OCI-LY1 (cell line): ENCODE measurements at regions not wholly inside any gene's neighbourhood (a gene's known extent, or its start where the extent isn't known, plus 50 kb on each side); places are given as distances from the start of the nearest gene placed in this dataset.

ENCODE experiments used
- H2AFZ ChIP-seq: fragments of 200-600 bp; sonication (generic), shearing (Covaris generic); 2 replicates; pipeline ENCODE4 v1.6.0; 2014; ENCODE audit warnings: antibody characterized with exemption, mild to moderate bottlenecking, low read length
- H3F3A ChIP-seq: fragments of 200-600 bp; sonication (generic), shearing (Covaris generic); 2 replicates; pipeline ENCODE4 v1.6.0; 2014; ENCODE audit warnings: mild to moderate bottlenecking, antibody characterized with exemption, low read length, moderate library complexity; ENCODE audit not compliant: insufficient read depth
- H3K27ac ChIP-seq: fragments of 200-600 bp; sonication (generic); 2 replicates; pipeline ENCODE4 v1.5.1; 2014; ENCODE audit warnings: low read length, mixed run types, mild to moderate bottlenecking, low read depth; ENCODE audit not compliant: poor library complexity, severe bottlenecking
- H3K27me3 ChIP-seq: fragments of 200-600 bp; sonication (generic); 2 replicates; pipeline ENCODE4 v1.6.0; 2014; ENCODE audit warnings: antibody characterized with exemption, mild to moderate bottlenecking, low read length, moderate library complexity; ENCODE audit not compliant: insufficient read depth
- H3K36me3 ChIP-seq: fragments of 200-600 bp; sonication (generic); 2 replicates; pipeline ENCODE4 v1.6.1; 2014; ENCODE audit warnings: mild to moderate bottlenecking, antibody characterized with exemption, low read length, moderate library complexity, mixed read lengths; ENCODE audit not compliant: insufficient read depth
- H3K4me1 ChIP-seq: fragments of 200-600 bp; sonication (generic); 2 replicates; pipeline ENCODE4 v1.5.1; 2014; ENCODE audit warnings: mild to moderate bottlenecking, low read length, moderate library complexity; ENCODE audit not compliant: insufficient read depth, severe bottlenecking
- H3K4me2 ChIP-seq: fragments of 200-600 bp; sonication (generic), shearing (Covaris generic); 2 replicates; pipeline ENCODE4 v1.6.1; 2014; ENCODE audit warnings: low read length
- H3K4me3 ChIP-seq: fragments of 200-600 bp; sonication (generic); 2 replicates; pipeline ENCODE4 v1.5.1; 2014; ENCODE audit warnings: low read length, low read depth, mild to moderate bottlenecking, mixed read lengths; ENCODE audit not compliant: poor library complexity, severe bottlenecking
- H3K79me2 ChIP-seq: fragments of 200-600 bp; shearing (Covaris generic); 2 replicates; pipeline ENCODE4 v1.6.1; 2016; ENCODE audit warnings: mixed run types, low read length, mixed read lengths; ENCODE audit not compliant: insufficient read depth
- H3K9ac ChIP-seq: fragments of 200-600 bp; sonication (generic), shearing (Covaris generic); 2 replicates; pipeline ENCODE4 v1.6.1; 2014; ENCODE audit warnings: mild to moderate bottlenecking, low read length, mixed read lengths
- H3K9me2 ChIP-seq: fragments of 200-600 bp; sonication (generic), shearing (Covaris generic); 2 replicates; pipeline ENCODE4 v1.6.1; 2014; ENCODE audit warnings: low read depth, mild to moderate bottlenecking, low read length, mixed read lengths
- H3K9me3 ChIP-seq: fragments of 200-600 bp; shearing (Covaris generic); 2 replicates; pipeline ENCODE4 v1.6.1; 2014; ENCODE audit warnings: low read length, mixed read lengths
- H4K20me1 ChIP-seq: fragments of 200-600 bp; sonication (generic), shearing (Covaris generic); 2 replicates; pipeline ENCODE4 v1.6.0; 2016; ENCODE audit warnings: mild to moderate bottlenecking, low read length; ENCODE audit not compliant: insufficient read depth
- EZH2 ChIP-seq: fragments of 200-600 bp; sonication (generic), shearing (Covaris generic); IDR thresholded peaks from 2 replicates; pipeline ENCODE4 v1.8.0; 2017; ENCODE audit warnings: borderline replicate concordance, mixed run types, mild to moderate bottlenecking, antibody characterized with exemption, low read length, moderate library complexity, mixed read lengths
- TF ChIP-seq, protein P1 (sequence below): fragments of 200-600 bp; sonication (generic), shearing (Covaris generic); IDR thresholded peaks from 2 replicates; pipeline ENCODE4 v1.5.1; 2017; ENCODE audit warnings: mild to moderate bottlenecking, antibody characterized with exemption, low read length, moderate library complexity, mixed read lengths

DNA sequence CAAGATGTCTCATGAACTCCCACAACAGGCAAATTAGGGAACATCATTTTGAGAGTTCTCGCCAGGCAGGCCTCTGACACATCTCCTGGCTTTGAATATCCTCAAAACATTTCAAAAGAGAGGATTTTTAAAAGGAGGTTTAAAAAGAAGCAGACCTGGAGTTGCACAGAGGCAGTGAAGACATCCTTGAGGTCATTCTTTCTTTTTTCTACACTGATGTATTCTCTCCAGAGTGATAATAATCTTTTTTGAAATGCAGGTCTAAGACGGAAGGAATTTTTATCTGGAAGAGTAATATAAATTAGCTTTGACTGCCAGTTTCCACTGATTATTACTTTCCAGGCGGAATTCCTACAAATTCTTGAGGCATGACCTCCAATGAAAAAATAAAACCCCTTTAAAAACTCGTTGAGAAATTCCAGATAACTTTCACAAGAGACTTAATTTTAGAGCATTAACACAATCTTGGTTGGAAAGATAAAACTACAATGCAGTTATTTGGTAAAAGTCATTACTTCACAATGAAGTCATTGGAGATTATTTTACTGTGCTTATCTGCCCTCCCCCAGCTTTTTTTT lies 125.0 kb downstream of the LYPLAL1 start:
- H3K9ac ChIP-seq, result no peak overlapping the region

GRCh38 chr1:219296430-219297355 lies 123.0 kb downstream of the LYPLAL1 start:
- H3K27ac ChIP-seq, result no peak overlapping the region
- no peak overlapping the region for H3K4me2 ChIP-seq
- H3K9ac ChIP-seq, result no peak overlapping the region
- no peaks in the 10 kb centered on the region for H3K9me2 ChIP-seq
- H3F3A ChIP-seq, result no peaks in the 10 kb centered on the region
- H3K36me3 ChIP-seq, result no peaks in the 10 kb centered on the region
- TF ChIP-seq, protein P1, sequence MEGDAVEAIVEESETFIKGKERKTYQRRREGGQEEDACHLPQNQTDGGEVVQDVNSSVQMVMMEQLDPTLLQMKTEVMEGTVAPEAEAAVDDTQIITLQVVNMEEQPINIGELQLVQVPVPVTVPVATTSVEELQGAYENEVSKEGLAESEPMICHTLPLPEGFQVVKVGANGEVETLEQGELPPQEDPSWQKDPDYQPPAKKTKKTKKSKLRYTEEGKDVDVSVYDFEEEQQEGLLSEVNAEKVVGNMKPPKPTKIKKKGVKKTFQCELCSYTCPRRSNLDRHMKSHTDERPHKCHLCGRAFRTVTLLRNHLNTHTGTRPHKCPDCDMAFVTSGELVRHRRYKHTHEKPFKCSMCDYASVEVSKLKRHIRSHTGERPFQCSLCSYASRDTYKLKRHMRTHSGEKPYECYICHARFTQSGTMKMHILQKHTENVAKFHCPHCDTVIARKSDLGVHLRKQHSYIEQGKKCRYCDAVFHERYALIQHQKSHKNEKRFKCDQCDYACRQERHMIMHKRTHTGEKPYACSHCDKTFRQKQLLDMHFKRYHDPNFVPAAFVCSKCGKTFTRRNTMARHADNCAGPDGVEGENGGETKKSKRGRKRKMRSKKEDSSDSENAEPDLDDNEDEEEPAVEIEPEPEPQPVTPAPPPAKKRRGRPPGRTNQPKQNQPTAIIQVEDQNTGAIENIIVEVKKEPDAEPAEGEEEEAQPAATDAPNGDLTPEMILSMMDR, result no peak
- no peak for TF ChIP-seq EZH2
- no peak overlapping the region for H2AFZ ChIP-seq
- H3K4me3 ChIP-seq, result no peak overlapping the region
- no peaks in the 10 kb centered on the region for H4K20me1 ChIP-seq
- H3K4me1 ChIP-seq, result no peaks in the 10 kb centered on the region
- H3K79me2 ChIP-seq, result no peaks in the 10 kb centered on the region
- H3K27me3 ChIP-seq, result no peaks in the 10 kb centered on the region
- no peaks in the 10 kb centered on the region for H3K9me3 ChIP-seq

More for the DNA sequence above, 125.0 kb downstream of the LYPLAL1 start:
- no peaks in the 10 kb centered on the region for H3K9me2 ChIP-seq
- no peaks in the 10 kb centered on the region for H3K9me3 ChIP-seq
- no peaks in the 10 kb centered on the region for H3K36me3 ChIP-seq
- no peak overlapping the region for H3K4me3 ChIP-seq
- TF ChIP-seq, protein P1, result no peak
- no peak for TF ChIP-seq EZH2
- H3K4me1 ChIP-seq, result no peaks in the 10 kb centered on the region
- no peak overlapping the region for H3K27ac ChIP-seq
- no peaks in the 10 kb centered on the region for H3F3A ChIP-seq
- H3K4me2 ChIP-seq, result no peak overlapping the region
- no peaks in the 10 kb centered on the region for H3K27me3 ChIP-seq
- H3K79me2 ChIP-seq, result no peaks in the 10 kb centered on the region
- H4K20me1 ChIP-seq, result no peaks in the 10 kb centered on the region
- H2AFZ ChIP-seq, result no peak overlapping the region

- Histone ChIP-seq H3K4me2 (no peak overlapping the region), H3K27me3 (no peaks in the 10 kb centered on the region), H3K4me3 (no peak overlapping the region), H3K9ac (no peak overlapping the region), H3K9me3 (no peaks in the 10 kb centered on the region), H3K79me2 (no peaks in the 10 kb centered on the region), H4K20me1 (no peaks in the 10 kb centered on the region), H3F3A (no peaks in the 10 kb centered on the region), H2AFZ (no peak overlapping the region), H3K4me1 (no peaks in the 10 kb centered on the region), H3K27ac (no peak overlapping the region), H3K36me3 (no peaks in the 10 kb centered on the region), H3K9me2 (no peaks in the 10 kb centered on the region)
- TF ChIP-seq, protein P1, result no peak
- no peak for TF ChIP-seq EZH2
Observed at GRCh38 chr1:219294251-219294650, 120.6 kb downstream of the LYPLAL1 start.
